ENCODE measurements at regions not wholly inside any gene's neighbourhood (a gene's known extent, or its start where the extent isn't known, plus 50 kb on each side); places are given as distances from the start of the nearest gene placed in this dataset.

DNA sequence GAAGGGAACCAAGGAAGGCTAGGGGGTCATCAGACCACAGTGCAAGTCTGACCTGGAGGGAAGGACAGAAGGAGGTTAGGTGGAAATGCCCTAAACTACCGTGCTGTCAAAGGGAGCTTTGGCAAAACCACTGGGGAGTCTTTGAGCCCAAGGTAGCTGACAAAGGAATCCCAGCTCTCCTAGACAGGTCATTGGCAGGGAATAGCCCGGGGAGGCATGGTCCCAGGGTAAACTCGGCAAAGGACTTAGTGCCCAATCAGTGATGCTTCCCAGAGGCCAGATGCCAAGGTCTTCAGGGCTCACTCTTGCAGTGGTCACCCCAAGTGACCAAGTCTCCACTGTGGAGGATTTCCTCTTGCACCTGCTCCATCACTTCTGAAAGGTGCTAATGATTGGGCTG, 102.3 kb upstream of the CDYL start:
- DNase-seq (ENCODE audit: low spot score): peak; percentile 18
- Histone ChIP-seq H3K9me3 (no peaks in the 10 kb centered on the region), H3K27me3 (no peaks in the 10 kb centered on the region), H3K4me1 (no peaks in the 10 kb centered on the region), H3K36me3 (no peaks in the 10 kb centered on the region), H3K4me3 (no peak overlapping the region), H3K27ac (no peak overlapping the region)
- no peak for TF ChIP-seq CTCF (IDR thresholded peaks at IDR 0.05)

DNA sequence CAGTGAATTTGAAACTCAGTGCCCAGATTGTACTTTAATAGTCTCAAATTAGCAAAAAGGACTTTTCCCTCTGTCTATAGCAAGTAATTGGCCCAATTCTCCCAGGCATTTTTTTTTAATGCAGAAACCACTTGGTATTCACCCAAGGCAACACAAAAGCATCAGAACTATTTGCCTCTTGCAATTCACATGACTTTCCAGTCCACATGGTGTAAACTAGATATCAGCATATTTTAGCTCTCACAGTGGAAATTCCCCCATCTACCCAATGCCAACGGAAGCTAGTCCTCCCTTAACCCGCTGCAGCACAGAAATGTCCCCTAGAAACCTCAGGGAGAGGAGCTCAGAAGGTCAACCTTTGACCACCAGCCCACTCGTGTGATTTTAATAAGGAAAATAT, 103.4 kb upstream of the CDYL start:
- Histone ChIP-seq H3K9me3 (no peaks in the 10 kb centered on the region), H3K27me3 (no peaks in the 10 kb centered on the region), H3K4me3 (no peak overlapping the region), H3K27ac (no peak overlapping the region), H3K36me3 (no peaks in the 10 kb centered on the region), H3K4me1 (no peaks in the 10 kb centered on the region)
- peak; percentile 11 for DNase-seq (ENCODE audit: low spot score)
- TF ChIP-seq CTCF (IDR thresholded peaks at IDR 0.05): no peak

GRCh38 chr6:4671587-4672115, 104.6 kb upstream of the CDYL start:
- H3K27ac ChIP-seq: no peak overlapping the region
- H3K27me3 ChIP-seq: no peaks in the 10 kb centered on the region
- no peaks in the 10 kb centered on the region for H3K9me3 ChIP-seq
- TF ChIP-seq CTCF (IDR thresholded peaks at IDR 0.05): no peak
- H3K4me3 ChIP-seq: no peak overlapping the region
- no peaks in the 10 kb centered on the region for H3K36me3 ChIP-seq
- no peaks in the 10 kb centered on the region for H3K4me1 ChIP-seq
- peak; percentile 38 for DNase-seq (ENCODE audit: low spot score)

- Histone ChIP-seq H3K4me1 (no peaks in the 10 kb centered on the region), H3K9me3 (no peaks in the 10 kb centered on the region), H3K36me3 (no peaks in the 10 kb centered on the region), H3K27ac (no peak overlapping the region), H3K4me3 (no peak overlapping the region), H3K27me3 (no peaks in the 10 kb centered on the region)
- TF ChIP-seq CTCF (IDR thresholded peaks at IDR 0.05): no peak
- peak; percentile 50 for DNase-seq (ENCODE audit: low spot score)
These were observed 105.3 kb upstream of the CDYL start for GRCh38 chr6:4670824-4671409.

- Histone ChIP-seq H3K27ac (no peak overlapping the region), H3K4me1 (no peaks in the 10 kb centered on the region), H3K36me3 (no peaks in the 10 kb centered on the region), H3K4me3 (no peak overlapping the region), H3K27me3 (no peaks in the 10 kb centered on the region), H3K9me3 (no peaks in the 10 kb centered on the region)
- DNase-seq (ENCODE audit: low spot score): peak; percentile 9
- no peak for TF ChIP-seq CTCF (IDR thresholded peaks at IDR 0.05)
These were observed 105.9 kb upstream of the CDYL start for GRCh38 chr6:4670290-4670689.

Measured in right atrium auricular region (tissue), 2 donors.